NCI-H2171 treated with DMSO at 0.1 percent for 48 hours (cell line): ENCODE measurements at regions not wholly inside any gene's neighbourhood (a gene's known extent, or its start where the extent isn't known, plus 50 kb on each side); places are given as distances from the start of the nearest gene placed in this dataset.
"Not testable (repeated sequence)": the region's sequence is repeated elsewhere in the genome, so short reads cannot be mapped to it uniquely, and the experiment has no call there.

Experiments used
- DNase-seq: peaks from one replicate; lab custom pipeline; 2025; lab: John Stamatoyannopoulos, UW

DNA sequence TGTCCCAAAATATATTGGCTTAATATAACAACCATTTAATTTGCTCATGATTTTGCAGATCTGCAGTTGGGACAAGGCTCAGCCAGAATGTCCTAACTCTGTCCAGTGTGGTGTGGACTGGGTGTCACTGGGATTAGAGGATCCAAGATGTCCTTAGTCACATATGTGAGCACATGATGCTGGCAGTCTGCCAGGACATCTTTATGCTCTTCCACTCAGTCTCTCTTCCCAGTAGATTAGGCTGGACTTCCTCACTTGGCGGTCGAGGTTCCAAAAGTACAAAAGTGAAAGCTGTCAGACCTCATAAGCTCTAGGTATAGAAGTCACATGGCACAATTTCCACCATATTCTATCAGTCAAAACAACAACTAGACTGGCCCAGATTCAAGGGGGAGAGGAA, 167.9 kb upstream of the NTF3 start:
- DNase-seq = no peak

DNA sequence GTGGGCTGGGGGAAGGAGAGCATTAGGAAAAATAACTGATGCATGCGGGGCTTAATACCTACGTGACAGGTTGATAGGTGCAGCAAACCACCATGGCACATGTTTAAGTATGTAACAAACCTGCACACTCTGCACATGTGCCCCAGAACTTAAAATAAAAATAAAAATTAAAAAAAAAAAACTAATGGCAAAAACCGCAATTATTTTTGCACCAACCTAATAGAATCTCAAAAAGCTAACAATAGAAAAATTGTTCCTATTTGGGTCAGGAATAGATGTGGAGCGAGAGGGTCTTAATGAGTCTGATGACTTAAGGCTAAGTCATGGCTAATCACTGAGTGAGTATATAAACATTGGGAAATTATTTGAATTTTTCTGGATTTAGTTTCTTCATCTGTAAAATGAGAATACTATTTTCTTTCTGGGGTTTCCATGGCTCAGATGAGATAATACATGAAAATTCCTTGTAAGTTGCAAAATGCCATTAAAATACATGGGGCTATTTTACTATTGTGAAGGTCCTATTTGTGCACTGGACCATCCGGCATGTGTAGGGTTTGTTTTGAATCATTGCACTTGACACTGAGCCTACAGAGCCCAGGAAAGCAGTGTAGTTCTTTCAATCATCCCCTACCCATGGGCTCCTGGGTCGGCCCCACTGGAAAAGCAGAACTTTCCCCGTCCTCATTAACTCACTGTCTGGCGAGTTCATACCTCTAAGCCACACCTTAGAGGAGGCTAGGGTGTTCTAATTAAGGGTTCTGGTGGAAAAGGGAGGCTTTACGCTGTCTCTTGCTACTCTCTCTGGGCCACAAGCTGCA, 164.1 kb upstream of the NTF3 start:
- DNase-seq = no peak

DNA sequence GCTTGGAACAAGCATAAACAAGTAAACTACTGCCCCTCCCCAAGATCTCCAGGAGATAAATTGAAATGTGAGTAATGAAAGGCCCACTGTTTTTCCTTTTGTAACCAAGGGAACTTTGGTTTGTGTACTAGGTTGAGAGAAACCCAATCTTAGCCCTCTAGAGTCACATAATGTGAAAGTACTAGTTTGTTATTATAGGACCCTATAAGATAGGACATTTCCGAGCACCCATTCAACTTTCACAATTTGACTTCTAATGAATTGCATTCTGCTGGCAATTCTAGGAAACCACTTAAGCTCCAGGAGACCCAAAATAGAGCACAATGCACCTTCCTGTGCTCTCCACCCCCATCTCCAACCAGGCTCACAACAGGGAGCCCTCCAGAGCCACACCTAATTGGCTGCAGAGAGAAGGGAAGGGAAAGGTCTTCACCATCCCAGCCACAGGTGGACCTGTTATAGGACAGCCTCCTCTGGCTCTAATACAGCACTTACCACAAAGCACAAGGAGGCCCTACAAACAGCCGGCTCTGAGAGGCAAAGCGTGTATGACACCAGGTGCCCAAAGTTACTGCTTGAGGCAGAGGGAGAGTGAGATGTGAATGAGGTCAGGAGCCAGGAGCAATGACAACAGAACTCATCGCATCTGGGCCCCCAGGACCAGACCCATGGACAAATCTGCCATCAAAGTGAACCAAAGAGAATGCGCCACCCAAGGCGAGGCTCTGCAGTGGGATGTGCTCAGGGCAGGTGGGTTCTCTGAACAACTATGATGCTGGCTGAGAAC, 163.3 kb upstream of the NTF3 start:
- DNase-seq = no peak

DNA sequence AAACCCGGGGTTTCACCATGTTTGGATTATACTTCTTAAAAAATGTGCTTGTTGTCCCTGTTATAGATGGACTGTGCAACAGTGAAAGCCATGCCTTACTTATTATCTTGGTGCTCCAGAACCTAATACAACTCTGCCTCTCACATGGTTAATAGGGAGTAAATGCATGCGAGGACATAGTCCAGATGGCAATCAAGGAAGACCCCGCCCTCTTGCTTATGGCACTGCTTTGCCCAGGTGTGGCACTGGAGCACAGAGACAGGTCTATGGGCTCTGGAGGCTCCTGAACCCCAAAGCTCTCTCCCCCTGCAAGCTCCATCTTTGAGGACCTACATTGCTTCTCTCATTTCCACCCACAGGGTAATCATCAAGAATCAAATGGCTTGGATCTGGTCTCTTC, 162.1 kb upstream of the NTF3 start:
- no peak for DNase-seq

DNA sequence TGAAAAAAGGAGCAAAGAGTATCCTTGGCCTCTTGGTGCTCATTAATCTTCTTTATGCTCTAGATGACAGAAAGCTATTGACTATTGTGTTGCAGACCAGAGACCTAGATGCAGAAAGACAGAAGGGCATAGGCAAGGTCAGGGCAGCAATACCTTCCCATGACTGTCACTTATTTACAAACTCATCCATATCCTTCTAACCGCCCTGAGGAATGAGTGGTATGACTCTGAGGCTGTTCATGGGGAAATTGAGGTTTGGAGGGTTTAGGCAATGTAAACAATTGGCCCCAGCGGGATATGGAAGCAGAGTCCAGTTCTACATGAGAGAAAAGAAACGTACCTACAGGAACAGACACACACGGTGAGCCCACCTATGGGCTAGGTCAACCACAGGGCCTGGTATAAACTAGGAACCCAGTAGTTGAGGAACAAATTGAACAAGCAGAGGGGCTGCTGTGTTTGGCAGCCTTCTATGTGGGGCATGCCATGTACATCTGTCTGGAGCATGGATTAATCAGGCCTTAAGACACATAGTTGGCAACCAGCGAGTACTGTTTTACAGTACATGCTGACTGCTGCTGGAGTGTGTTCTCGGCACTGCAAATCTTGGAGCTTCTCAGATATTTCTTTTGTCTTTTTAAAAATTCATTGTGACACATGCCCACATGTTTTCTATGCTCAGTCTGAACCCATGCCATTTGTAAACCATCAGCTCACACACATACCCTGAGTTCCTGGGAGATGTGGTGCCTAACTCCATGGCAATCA, 159.7 kb upstream of the NTF3 start:
- no peak for DNase-seq

DNA sequence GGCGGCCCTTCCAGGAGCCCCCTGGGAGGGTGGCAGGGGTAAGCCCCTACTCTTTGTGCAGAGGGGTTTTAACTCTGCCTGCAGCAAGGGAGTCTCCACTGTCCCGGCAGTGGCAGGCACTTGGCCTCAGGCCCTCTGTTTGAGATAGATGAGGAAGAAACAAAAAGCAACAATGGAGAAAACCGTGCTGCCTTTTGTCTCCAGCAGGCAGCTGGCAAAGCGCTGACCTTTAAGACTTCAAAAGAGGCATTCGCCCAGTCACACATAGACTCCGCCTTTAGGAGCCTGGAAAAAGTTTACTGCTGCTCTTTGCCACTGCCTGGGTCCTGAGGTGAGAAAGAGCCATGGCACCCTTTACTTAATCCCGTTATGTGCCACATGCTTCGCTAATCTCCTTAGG, 158.2 kb upstream of the NTF3 start:
- DNase-seq = no peak

DNA sequence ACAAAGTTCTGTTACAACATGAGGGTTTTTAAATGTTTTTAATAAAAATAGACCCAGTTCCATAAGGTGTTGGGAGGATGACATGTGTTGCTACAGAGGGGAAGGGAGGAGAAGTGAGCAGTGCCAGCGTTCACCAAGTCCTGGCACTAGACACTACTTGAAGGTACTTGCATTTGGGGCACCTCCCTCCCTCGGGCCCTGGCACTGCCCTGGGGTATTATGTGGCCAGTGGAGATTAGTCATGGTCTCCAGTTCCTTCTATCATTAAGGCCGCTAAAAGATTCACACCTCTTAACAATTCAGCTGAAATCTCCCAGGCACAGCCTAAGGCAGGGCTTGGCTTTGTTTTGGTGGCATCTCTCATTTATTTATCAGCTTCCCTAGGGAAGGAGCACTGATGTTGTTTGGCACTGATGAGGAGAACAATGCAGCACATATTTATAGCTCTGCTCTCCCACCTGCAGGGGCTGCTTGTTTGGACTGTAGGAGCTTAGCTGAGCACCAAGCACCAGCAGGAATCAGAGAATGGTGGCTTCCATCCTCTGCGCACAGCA, 155.5 kb upstream of the NTF3 start:
- DNase-seq = no peak

DNA sequence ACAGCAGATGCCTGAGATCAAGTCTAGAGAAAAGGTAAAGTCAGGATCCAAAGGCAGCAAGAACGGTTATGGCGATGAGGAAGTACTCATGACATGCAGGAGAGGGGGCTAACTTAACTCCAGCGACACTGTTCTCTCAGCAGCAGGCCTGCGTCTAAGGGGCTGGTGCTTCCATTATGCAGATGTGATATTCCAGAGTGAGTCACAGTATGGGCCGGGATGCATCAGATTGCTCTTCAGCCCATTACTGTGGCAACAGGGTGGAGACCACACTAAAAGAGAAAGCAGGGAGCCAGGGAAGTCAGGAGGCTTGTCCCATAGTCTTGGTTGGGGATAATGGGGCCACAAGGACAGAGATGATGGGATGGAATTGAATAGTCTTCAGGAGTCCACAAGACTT, 151.8 kb upstream of the NTF3 start:
- no peak for DNase-seq

DNA sequence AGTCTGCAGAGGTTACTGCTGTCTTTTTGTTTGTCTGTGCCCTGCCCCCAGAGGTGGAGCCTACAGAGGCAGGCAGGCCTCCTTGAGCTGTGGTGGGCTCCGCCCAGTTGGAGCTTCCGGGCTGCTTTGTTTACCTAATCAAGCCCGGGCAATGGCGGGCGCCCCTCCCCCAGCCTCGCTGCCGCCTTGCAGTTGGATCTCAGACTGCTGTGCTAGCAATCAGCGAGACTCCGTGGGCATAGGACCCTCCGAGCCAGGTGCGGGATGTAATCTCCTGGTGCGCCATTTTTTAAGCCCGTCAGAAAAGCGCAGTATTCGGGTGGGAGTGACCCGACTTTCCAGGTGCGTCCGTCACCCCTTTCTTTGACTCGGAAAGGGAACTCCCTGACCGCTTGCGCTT, 141.5 kb upstream of the NTF3 start:
- not testable (repeated sequence) for DNase-seq

DNA sequence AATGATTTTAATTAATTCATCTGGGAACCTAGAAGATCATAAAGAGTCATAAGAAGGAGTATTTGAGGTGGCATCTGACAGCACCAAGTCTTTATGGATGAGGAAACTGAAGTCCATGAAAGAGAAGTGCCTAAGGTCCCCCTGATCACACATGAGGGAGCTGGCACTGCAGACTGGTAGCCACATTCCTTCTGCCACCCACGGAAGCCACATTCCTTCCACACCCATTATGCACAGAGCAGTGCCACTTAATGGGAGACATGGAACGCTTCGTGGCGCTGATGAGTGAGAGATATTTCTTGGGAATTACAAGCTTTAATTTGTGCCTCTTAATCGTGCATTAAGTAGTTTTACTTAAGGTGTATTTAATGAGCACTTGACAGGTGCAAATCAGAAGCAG, 139.3 kb upstream of the NTF3 start:
- DNase-seq = no peak

DNA sequence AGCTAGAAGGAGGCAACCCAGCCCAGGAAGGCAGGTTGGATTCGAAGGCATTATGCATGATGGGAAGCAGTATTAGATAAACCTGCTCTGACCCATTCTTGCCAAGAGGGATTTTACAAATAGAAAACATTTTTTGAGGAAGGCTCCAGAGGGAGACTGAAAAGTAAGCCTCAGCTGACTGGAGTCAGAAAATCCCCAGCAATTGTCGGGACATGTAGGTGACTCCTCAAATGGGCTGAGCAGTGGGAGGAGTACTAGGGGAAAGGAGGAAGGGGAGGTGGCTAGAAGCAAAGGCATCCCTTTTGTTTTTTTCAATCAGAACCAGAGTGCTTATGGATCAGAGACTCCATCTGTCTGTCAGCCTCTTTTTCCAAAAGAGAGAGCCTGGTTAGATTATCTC, 138.1 kb upstream of the NTF3 start:
- DNase-seq = no peak

DNA sequence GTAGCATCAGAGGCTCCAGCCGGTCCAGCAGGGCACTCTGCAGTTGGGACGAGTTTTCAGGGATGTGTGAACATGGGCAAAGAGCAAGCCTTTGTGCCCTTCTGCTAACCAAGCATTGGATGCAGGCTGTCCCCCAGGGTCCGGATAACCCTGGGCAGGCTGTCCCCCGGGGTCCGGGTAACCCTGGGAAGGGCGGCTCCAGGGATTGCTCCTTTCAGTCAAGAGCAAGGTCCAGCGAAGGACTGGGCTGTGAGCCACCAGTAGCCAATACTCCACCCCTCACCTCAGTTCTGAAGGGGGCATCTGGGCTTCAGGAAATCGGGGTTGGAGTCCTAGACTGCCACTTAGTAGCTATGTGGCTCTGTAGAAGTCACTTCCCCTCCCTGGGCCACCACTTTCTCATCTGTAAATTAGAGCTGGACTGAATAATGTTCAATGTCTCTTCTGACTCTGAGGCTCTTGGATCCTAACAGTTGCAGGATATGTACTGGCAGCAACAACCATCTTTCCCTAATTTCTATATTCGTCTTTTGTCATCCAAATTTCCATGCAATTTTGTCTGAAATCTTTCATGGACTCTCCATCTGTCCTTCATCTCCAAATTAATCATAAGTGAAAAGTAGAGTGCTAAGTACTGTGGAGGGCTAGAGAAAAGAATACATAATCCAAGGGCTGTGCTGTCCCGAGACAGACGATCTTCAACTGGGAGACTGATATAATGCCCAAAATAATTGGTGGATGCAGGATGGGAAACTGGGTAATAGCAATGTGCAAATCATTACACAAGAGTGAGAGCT, 137.4 kb upstream of the NTF3 start:
- no peak for DNase-seq

DNA sequence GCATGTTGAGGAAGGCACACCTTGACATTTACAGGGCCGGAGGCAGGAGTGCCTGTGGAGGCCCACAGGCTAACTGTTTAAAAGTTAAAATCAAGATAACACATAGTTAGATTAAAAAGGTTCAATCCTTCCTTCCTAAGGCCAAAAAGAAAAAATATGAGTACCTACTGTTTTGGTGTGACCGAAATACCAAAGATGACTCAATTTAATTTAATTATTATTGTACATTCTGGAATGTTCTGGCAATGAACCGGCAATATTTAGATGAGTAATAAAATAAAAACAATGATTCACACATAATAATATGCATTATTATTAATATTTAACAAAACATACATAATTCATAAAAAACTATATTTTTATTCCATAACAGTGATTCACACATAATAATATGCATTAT, 136.8 kb upstream of the NTF3 start:
- no peak for DNase-seq

DNA sequence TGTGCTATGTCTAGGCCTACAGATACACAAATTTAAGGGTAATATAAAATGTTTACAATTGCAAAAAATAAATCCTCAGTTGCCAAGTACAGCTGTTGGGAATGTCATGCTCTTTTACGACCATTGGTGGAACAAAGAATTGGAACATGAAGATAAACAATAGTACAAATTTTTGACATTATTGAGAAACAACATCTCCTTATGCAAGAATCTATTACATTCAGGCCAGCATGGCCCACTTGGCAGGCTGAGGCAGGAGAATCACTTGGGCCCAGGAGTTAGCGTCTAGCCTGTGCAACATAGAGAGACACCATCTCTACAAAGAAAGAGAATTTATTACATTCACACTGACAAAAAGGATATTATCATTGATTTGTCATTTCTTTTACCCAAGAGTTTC, 135.9 kb upstream of the NTF3 start:
- DNase-seq = no peak

DNA sequence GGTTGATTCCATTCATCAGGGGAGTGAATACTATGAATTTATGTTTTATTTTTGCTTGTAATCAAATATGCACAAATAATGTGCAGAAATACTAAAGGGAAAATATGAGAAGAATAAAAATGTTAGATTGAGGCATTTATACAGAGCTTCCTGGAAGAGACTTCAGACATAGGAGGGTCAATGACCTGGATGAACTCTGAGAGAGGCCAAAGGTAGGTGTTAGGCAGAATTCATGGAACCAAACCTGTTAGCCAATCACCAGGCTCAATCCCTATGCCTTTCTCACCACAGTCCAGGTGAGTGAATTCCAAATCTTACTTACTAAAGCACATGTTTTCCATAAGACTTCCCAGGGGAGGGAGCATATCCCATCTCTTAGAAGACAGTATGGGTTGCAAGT, 130.4 kb upstream of the NTF3 start:
- no peak for DNase-seq

DNA sequence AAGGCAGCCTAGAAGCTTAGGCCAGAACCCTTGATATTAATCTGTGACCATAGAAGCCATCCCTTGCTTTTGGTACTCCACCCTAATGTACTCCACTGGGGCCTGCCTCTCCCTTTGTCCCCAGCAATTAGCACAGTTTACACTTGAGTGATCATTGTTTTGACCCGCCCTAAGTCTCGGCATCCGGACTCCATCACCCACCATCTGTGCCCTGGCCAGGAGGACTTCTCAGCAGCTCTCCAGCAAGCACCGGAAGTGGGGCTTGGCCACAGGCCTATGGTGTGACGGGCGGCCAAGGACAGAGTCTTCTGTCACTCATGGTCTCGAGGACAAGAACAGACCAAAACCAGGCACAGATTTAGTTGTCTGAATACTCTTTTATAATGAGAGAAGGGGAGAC, 126.5 kb upstream of the NTF3 start:
- DNase-seq = no peak

DNA sequence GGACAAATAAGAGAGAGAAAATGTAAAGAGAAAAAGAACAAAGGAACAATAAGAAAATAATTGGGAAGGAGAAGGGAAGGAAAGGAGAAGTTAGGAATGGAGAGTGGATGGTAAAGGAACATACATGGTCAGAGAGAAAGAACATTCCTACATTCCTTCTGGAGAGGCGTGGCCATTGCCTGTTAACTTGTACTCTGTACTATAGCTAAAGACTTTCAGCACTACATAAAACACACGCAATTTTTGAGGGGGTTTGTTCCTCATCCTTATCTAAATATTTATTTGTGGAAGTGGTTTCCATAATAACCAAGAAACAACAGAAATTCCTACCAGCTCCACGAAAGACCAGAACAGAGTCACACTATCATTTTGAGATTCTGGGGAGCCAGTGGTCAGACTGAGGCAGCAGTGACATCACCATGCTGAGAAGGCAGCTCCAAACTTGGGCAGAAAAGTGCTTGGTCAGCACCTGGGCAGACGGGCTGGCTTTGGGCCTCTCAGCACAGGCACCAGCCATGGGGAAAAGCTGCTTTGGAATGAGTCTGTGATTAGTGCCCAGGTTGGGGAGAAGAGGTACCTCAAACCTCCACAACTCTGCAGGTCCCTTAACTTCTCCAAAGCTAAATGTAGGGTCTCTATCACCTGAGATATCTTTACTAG, 125.9 kb upstream of the NTF3 start:
- no peak for DNase-seq

DNA sequence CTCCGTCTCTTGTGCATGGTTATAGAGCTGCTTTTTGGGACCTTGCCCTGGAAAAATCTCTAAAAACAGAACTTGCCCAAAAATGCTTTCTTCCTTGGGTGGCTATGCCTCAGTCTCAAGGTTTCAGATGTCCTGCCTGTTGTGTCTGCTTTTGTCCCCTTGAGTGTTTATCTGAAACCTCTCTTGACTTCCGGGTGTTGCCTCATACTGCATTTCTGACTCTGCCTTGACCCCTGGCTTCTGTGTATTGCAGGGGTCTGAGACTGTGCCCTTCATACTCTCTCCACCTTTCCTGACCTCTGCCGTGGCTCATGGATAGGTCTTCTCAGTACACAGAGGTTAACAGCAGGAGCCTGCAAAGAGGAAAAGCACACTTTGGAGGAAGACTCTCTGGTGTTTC, 124.8 kb upstream of the NTF3 start:
- no peak for DNase-seq

DNA sequence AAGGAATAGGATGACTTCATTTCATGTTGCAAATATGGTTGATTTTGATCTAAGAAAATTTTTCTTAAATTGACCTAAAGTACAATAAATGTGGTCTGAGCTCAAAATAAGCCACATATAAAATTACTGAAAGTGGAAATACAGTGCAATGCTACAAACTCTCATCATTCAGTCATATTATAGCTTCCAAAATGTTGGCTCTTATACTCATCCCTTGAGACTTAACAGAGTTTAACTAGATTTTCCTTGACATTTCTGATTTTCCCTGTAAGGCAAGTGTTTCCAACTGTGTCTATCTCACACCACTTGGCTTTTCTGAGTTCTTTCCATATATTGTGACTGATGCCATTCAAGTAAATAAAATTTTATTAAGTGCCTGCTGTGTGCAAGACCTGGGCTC, 123.7 kb upstream of the NTF3 start:
- DNase-seq = no peak

DNA sequence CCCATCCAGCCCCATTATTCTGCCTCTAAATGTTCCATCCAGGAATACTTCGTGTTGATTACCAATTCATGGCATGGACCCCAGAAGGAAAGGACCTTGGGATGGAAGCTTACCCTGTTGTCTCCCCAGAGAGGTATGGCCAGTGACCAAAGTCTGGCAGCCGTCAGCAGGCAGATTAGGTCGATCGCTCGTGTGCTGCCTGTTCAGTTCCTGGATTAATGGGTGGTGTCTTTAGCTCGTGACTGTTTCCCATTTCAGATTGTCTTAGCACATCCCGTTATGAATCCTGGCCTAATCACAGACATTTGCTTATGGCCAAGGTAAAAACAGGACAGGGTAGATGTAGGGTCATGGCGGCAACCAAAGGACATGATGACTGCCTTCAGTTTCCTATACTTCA, 122.9 kb upstream of the NTF3 start:
- DNase-seq = no peak

DNA sequence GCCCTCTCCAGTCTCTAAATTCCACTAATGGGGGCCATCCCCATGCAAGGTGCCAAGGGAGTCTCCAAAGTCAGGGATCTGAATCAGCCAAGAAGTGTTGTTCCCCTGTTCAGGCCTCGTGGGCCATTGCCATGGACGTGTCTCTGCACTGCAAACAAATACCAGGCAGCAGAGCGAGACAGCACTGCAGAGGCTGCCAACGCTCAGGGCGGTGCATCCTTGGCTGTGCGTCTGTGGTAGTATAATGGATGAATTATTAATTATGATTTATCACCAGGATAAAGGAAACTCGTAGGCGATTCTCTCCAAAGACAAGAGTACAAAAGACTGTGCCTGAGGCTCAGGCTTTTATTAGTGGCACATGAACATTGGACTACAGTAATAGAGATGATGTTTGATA, 122.3 kb upstream of the NTF3 start:
- DNase-seq = no peak
